ENCODE measurements at regions not wholly inside any gene's neighbourhood (a gene's known extent, or its start where the extent isn't known, plus 50 kb on each side); places are given as distances from the start of the nearest gene placed in this dataset.

DNA sequence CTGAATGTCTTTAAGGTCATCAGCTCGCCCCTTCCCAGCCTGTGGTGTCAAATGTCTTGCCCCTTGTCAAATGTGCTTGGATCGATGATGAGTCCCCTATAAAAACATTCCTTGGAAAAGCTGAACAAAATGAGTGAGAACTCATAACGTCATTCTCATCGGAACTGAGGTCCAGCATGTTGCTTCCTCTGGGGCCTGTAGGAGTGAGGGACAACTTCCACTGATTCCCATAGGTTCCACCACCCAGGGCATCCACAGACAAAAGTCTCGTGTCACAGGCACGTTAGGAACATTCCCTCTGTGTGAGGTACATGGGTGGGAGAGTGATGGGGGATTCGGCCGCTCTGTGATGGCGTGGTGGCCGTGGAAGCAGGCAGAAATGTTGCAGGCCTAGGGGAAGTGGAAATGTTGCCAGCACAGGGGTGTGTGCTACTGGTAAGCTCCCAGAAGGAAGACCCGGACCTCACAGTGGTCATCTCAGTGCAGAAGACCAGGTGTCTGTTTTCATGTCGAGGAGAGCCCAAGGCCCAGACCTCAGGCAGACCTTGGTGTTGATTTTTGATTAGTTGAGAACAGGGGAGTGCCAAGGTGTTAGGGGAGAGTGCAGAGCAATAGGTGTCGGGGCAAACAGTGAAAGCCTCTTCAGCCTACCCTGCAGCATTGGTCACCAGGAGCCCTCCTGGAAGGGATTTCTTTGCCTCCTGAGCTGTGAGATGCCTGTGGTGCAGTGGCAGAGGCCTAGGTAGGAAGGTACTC is 96.8 kb downstream of the SNRPN start:
- DNase-seq, result no peak

GRCh38 chr15:25052191-25052999 is 97.6 kb downstream of the SNRPN start:
- DNase-seq, result no peak

DNA sequence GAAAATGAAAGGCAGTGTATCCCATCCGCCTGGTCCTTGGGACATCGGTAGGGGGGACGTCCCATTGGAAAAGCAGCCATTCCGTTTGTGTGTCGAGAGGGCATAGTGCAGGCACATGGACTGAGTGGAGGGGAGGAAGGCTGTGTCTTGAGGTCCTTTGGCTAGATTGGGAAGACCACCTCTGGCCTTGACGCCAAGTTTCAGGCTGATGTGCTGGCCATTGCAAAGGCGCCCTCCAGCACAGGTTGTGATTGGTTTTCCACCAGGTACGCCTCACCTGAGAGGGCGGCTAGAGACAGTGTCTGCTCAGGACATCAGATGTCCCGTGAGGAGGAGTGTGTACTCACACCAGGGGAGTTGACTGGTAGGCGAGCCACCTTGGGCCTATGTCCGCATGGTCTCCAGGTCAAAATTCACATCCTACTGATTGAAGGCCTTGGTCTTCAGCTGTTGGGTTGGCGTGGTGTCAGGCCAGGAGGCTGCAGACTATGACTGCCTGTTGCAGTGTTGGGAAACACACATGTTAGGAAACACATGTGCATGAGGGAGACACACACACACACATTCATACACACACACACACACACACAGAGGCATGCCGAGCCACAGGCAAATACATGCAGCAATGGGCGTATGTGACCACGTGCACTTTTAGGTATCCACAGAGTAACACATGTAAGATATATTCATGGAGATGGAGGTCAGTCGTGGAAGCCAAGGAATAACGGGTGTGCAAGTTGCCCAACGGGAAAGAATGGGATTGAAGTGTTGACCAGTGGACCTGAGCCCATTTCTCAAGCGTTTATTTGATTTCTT is 98.4 kb downstream of the SNRPN start:
- DNase-seq, result no peak

DNA sequence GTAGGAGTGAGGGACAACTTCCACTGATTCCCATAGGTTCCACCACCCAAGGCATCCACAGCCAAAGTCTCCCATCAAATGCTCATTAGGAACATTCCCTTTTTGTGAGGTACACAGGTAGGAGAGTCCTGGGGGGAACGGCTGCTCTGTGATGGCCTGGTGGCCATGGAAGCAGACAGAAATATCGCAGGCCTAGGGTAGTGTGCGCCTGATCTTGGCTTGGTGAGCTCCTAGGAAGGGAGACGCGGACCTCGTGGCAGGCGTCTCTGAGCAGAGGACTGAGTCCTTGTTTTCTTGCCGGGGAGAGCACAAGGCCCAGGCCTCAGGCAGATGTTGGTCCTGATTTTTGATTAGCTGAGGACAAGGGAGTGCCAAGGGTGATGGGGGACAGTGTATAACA is 99.5 kb downstream of the SNRPN start:
- no peak for DNase-seq

DNA sequence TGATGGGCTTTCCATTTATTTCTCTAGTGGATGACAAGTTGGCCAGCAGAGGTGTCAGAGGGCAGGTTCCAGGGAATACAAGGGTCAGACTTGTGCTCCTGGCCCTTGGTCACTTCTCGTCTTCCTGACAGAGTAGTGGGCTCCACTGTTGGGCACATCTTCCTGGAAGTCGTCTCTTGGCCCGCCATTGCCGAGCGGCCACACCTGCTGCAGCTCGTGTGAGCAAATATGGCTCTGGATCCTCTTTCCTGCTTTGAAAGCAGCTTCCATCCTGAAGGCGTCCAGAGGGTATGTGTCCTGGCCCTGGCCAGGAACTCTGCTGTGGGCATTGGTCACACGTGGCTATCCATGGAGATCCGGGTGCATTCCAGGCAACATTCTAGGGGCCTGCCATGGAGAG is 100.2 kb downstream of the SNRPN start:
- no peak for DNase-seq

GRCh38 chr15:25055356-25056068 is 100.7 kb downstream of the SNRPN start:
- DNase-seq, result no peak

DNA sequence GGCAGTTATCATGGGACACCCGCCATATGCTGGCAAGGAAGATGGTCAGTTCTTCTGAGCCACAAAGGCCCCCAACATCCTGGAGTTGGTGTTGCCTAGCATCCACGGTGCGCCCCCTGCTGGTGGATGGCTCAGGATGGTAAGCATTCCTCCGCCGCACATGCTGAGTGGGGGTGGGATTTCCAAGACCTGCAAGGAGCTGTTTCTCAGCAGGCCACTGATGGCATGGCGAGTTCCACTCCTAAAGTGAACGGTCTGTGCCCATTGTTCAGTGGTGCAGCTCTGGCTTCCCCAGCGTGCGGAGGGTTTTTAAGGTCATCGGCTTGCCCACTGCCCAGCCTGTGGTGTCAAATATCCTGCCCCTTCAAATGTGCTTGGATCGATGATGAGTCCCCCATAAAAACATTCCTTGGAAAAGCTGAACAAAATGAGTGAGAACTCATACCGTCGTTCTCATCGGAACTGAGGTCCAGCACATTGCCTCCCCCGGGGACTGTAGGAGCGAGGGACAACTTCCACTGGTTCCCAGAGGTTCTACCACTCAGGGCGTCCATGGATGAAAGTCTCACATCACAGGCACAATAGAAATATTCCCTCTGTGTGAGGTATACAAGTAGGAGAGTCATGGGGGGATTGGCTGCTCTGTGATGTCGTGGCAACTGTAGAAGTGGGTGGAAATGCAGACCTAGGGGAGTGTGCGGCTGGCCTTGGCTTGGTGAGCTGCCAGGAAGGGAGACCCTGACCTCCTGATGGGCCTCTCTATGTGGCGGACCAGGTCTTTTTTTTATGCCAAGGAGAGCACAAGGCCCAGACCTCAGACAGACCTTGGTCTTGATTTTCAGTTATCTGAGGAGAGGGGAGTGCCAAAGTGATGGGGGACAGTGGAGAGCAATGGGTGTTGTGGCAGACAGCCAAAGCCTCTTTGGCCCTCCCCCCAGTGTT is 102.0 kb downstream of the SNRPN start:
- no peak for DNase-seq

DNA sequence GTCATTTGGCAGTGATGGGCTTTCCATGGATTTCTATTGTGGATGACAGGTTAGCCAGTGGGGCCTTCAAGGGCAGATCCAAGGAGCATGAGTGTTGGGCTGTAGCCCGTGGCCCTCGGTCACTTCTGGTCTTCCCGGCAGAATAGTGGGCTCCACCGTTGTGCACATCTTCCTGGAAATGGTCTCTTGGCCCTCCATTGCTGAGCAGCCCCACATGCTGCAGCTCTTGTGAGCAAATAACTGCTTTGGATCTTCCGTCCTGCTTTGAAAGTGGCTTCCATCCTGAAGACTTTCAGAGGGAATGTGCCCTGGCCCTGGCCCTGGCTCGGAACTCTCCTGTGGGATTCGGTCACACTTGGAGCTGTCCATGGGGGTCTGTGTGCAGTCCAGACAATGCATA is 102.8 kb downstream of the SNRPN start:
- no peak for DNase-seq

- DNase-seq, result no peak
Measured at GRCh38 chr15:25058080-25058785, 103.4 kb downstream of the SNRPN start.

GRCh38 chr15:25059698-25060471 is 105.1 kb downstream of the SNRPN start:
- DNase-seq, result no peak

DNA sequence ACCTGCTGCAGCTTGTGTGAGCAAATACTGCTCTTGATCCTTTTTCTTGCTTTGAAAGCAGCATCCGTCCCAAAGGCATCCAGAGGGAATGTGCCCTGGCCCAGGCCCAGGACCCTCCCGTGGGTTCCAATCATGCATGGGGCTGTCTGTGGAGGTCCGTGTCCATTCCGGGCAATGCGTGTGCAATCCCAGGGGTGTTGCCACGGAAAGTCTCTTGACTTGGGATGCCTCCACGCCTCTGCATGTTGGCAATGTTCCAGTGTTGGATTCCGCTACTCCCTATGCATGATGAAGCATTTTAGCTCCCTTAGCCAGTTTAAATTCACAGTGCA is 105.7 kb downstream of the SNRPN start:
- no peak for DNase-seq

- no peak for DNase-seq
Measured at GRCh38 chr15:25060996-25061620, 106.3 kb downstream of the SNRPN start.

DNA sequence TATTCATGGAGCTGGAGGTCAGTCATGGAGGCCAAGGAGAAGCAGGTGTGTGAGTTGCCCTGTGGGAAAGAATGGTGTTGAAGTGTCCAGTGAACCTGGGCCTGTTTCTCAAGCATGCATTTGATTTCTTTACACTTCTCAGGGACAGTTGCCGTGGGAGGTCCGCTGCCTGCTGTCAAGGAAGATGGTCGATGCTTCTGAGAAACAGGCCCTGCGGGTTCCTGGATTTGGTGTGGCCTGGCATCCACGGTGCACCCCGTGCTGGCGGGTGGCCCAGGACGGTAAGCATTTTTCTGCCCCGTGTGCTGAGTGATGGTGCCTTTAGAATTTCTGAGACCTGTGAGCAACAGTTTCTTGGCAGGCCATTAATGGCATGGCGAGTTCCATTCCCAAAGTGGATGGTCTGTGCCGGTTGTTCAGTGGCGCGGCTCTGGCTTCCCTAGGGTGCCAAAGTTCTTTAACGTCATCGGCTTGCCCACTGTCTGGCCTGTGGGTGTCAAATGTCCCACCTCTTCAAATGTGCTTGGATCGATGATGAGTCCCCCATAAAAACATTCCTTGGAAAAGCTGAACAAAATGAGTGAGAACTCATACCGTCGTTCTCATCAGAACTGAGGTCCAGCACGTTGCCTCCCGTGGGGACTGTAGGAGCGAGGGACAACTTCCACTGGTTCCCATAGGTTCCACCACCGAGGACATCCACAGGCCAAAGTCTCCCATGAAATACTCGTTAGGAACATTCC is 107.2 kb downstream of the SNRPN start:
- DNase-seq, result no peak

DNA sequence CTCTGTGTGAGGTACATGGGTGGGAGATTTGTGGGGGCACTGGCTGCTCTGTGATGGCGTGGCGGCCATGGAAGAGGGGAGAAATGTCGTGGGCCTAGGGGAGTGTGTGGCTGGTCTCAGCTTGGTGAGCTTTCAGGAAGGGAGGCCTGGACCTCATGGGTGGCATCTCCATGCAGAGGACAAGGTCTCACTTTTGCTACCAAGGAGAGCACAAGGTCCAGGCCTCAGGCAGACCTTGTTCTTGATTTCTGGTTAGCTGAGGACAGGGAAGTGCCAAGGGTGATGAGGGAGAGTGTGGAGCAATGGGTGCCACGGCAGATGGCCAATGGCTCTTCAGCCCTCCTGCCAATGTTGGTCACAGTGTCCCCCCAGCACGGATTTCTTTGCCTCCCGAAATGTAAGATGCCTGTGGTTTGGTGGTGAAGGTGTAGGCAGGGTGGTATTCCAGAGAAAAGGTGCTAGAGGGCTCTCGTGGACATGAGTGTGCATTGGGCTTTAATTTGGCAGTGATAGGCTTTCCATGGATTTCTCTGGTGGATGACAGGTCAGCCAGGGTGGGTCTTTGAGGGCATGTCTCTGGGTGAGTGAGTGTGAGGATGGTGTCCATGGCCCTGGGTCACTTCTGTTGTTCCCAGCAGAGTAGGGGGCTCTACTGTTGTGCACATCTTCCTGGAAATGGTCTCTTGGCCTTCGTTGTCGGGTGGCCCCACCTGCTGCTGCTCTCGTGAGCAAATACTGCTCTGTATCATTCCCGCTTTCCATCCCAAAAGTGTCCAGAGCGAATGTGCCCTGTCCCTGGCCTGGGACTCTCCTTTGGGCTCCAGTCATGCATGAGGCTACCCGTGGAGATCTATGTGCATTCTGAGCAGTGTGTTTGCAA is 108.0 kb downstream of the SNRPN start:
- no peak for DNase-seq

- no peak for DNase-seq
Measured at GRCh38 chr15:25065286-25065685, 110.5 kb downstream of the SNRPN start.

DNA sequence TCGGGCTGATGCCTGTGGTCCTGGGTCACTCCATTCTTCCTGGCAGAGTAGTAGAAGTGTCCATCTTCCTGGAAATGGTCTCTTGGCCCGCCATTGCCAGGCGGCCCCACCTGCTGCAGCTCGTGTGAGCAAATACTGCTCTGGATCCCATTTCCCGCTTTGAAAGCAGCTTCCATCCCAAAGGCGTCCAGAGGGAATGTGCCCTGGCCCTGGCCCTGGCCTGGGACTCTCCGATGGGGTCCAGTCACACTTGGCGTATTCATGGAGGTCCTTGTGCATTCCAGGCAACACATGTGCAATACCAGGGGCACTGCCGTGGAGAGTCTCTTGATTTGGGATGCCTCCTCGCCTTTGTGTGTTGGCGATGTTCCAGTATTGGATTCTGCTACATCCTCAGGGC is 111.1 kb downstream of the SNRPN start:
- DNase-seq, result no peak

- DNase-seq, result no peak
Measured at GRCh38 chr15:25066708-25067107, 111.9 kb downstream of the SNRPN start.

- no peak for DNase-seq
Measured at GRCh38 chr15:25067725-25068309, 113.0 kb downstream of the SNRPN start.

Data from T-helper 1 cell (primary cell).